NOMO-1 (cell line): ENCODE measurements at regions not wholly inside any gene's neighbourhood (a gene's known extent, or its start where the extent isn't known, plus 50 kb on each side); places are given as distances from the start of the nearest gene placed in this dataset.
A peak's percentile ranks its signal among the peaks of the same experiment; 100 is the strongest.

ENCODE experiments used
- DNase-seq, 2 experiments: peaks; one replicate each; lab custom pipeline; 2025; ENCODE audit not compliant: unreplicated experiment in 2 of 2; lab: John Stamatoyannopoulos, UW

DNA sequence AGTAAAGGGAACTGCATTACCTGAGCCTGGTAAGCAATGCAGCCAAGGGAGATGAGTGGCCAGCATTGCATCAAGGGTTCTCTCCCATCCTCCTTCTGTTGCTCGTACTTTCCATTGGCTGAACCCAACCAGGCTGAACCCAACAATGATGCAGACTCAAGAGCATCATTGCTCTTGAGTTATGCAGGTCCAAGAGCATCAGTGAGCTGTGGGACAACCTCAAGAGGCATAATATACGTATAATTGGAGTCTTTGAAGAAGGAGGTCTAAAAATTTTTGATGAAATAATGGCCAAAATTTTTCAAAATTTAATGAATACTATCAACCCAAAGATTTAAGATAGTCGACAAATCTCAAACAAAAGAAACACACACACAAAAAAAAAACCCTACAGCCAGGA, 213.0 kb downstream of the RNF152 start:
- DNase-seq, result no peak

- no peak for DNase-seq
Observed at GRCh38 chr18:61677435-61677970, 215.3 kb downstream of the RNF152 start.

GRCh38 chr18:61676773-61677434, 215.9 kb downstream of the RNF152 start:
- no peak for DNase-seq

DNA sequence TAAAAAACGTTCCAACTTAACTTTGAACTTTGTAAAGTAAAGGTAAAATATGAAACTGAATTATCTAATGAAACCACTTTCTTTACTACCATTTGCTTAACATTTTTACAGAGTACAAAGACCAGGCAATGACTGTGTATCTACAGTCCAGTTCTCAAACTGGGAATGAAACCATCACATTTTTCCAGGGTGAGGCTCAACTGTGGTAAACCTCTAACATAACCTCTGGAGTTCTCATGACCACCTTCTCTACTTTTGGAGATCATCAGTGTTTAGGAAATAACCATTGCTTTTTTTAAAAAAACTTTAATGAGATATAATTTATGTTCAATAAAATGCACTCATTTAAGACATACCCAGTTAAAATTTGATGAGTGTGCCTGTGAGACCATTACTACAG, 223.5 kb downstream of the RNF152 start:
- no peak for DNase-seq

DNA sequence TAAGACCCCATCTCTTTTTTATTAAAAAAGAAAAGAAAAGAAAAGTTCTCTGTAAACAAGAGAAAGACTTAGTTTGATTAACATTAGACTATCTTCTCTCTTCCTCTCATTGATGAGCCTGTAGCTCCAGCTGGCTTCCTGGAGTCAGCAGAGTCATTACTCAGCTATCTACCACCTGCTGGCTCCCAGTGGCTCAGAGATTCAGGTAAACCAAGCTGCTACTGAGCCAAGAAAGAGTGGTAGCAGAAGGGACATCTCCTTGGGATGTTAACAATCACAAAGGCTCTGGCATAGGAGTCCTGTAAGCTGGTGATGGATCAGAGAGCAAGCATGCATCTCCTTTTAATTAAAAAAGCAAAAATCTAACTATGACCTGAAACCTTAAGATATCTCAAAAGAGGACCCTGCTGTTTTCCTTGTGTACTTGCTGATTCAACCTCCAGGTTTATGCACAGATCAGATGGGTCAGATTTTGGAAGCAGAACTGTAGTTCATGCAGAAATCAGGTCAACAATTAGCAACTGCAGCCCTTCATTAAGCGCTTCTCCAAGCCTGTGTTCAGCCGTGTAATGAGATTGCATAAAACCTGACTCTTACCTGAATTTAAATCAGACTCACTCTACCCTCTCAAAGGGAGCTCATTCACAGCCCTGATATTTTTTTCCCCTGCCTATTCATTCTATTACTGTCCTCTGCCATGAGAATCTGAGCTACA, 225.8 kb downstream of the RNF152 start:
- no peak for DNase-seq

- no peak for DNase-seq
Observed at GRCh38 chr18:61664419-61665084, 228.3 kb downstream of the RNF152 start.

DNA sequence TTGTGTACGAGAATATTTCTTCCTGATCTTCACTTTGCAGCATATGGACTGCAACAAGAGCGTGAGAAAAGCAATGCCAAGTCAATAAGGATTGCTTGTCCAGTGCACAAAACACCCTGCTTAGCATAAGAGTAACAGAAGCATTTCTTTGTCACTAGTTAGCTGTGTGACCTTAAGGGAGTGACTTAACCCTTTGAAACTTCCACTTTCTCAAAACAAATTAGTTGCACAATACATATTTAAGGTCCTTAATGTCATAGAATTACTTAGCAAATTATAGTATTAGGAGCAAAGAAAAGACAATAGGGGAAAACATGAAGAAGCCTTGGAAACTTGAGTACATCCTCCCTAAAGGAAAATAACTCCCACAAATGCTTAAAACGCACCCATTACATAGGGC, 230.1 kb downstream of the RNF152 start:
- no peak for DNase-seq

GRCh38 chr18:61658431-61658830, 234.4 kb downstream of the RNF152 start:
- no peak for DNase-seq

- no peak for DNase-seq
Observed at GRCh38 chr18:61657066-61657732, 235.6 kb downstream of the RNF152 start.

DNA sequence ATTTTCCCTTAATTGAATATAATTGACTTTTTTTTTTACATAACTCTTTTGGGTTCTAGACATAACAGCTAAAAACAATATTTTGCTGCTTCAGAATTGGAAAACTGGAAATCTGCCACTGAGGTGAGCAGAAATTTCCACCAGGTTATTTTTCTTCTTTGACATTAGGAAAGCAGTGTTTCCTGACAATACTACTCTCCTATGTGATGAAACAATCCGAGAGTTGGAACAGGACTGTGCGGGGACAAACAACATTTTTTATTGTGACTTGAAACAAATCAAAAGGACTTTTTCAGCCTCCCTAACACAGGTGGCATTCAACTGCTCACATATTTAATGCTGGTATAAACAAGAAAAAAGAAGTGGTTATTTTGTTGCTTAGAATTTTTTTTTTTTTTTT, 237.2 kb downstream of the RNF152 start:
- DNase-seq, result no peak

DNA sequence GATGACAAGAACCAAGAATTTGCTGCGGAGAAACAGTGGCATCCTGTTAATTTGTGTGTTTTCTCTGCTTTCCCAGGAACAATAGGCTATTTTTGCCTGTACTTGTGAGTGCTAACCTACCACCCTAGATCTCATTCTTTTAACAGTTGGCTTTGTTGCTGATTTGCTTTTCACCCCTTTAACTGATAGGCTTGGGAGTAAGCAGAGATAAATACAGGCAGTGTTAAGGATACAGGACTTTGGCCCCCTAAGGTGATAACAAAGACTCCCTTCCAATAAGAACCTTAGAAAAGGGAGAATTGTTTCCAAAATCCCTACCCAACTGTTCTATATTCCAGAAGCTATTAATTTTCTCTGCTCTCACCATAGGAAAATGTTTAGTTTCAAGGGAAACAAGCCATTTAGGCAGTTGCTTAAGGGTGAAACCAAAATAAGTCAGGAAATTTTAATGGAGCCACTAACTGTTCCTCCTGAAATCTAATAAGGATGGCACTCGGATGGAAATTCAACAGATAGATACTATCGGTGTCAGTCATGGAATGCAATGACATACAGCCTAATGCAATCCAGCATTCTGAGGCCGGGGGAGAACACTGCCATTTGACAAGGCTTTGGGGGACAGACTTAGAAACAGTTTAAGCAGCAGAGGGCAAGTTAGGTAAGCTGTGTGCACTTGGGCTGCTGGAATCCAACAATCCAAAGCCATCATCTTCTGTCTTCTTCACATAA, 238.8 kb downstream of the RNF152 start:
- no peak for DNase-seq

- no peak for DNase-seq
Observed at GRCh38 chr18:61651880-61652268, 240.9 kb downstream of the RNF152 start.

DNA sequence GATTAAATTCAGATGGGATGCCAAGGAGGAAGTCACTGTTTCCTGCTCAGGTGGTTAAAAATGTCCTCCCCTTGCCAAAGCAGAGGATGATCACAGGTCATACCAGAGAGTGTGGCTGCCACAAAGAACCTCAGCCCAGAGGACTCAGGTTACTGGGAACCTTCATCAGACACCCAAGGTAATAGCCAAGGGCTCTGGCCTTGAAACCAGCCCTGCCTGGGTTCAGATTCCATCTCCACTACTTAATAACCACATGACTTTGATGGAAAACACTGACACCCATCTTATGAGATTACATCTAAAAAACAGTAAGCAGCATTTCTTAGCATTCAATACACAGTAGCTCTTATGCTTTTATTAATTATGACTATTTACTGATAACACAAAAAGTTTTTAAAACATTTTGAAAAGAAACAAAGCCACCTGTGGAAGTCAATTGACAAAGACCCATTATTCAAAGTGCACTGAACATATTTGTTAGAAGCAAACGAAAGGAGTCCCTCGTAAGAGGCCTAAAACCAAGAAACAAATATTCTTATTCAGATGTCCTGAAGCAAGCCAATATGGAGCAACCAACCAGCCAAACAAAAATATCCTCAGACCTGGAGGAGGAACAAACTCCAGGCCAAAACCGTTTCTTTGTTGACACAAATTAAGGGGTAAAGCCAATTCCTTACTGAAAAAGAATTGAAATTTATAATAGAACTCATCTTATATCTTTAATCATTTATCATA, 241.5 kb downstream of the RNF152 start:
- no peak for DNase-seq

GRCh38 chr18:61643884-61644647, 248.7 kb downstream of the RNF152 start:
- DNase-seq, result peak; percentile 0

DNA sequence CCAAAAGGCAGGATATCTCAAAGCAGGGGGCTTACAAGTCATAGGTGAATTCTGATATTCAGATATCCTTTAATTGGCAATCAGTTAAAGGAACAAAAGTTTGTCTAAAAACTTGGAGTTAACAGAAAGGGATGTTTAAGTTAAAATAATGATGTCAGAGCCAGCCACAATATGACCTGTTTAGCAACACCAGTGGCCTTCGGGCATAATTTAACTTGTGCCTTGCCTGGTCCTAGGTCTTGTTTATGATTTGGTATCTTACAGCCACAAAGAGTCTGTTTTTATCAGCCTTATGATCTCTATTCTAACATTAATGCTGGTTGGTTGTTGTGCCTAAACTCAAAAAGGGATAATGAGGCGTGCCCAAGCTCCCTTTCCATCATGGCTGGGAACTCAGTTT, 252.9 kb downstream of the RNF152 start:
- DNase-seq, result no peak

DNA sequence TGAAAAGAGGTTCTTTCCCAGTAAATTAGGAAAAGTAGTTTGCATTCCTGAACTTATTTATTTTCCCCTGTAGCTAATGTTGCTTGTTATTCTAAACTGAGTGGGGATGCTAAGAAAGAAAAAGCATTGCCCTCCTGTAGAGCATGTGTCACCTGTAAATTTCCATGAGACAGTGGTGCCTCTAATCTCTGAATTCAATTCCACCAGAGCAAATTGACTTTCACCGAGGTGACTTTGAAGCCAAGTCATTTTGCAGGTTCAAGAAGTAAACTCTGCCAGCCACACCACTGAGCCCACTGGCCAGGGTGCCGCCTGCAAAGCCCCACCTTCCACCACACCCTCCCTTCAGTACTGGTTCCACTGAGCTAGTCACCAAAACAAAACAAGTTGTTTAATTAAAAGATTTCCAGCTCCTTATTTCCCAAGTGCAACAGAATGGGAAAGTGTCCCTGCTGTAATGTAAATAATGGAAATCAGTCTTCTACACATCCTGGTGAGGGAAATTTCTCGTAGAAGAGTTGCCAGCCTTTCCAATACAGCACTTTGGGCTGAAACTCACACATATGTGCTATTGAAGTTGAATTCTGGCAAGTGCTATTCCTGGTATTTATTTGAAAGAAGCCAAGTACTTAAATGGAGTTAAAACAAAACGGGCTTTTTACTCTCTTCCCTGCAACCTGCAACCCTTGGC, 254.8 kb downstream of the RNF152 start:
- no peak for DNase-seq

GRCh38 chr18:61637319-61637718, 255.5 kb downstream of the RNF152 start:
- no peak for DNase-seq

DNA sequence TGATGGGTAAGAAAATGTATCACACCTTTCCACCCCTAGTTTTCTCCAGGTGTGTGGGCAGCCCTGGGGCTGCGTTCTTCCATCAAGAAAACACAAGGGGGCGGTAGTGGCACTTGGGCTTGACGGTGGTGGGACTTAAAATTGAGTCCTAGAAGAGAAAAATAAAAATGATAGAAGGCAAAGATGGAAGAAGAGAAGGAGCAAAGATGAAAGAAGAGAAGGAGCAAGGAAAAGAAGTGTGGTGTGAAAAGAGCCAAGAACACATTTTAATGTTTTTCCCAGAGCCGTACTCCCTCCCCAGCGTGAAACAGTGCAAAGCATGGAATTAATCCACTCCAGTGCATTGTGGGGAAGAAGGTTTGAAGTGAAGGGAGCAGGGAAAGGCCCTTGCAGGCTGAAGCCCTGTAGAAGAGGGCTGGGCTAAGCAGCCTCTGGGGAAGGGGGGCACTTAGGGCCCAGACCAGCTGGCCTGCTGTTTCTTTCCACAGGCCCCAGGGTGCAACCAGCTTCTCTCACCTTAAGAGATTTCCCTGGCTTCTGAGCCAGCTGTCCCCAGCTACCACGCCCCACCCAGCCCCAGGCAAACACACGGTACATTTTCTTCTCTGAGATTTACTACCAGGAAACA, 256.8 kb downstream of the RNF152 start:
- peak; percentile 7 to 13 for DNase-seq
